ENCODE measurements at regions not wholly inside any gene's neighbourhood (a gene's known extent, or its start where the extent isn't known, plus 50 kb on each side); places are given as distances from the start of the nearest gene placed in this dataset.

- TF ChIP-seq CTCF (IDR thresholded peaks at IDR 0.05) (no peak), POLR2A (IDR thresholded peaks at IDR 0.05) (no peak)
These were observed 1121.5 kb downstream of the BRINP3 start for GRCh38 chr1:189356206-189356605.
